Upper lobe of left lung (tissue), 4 donors: ENCODE measurements at regions not wholly inside any gene's neighbourhood (a gene's known extent, or its start where the extent isn't known, plus 50 kb on each side); places are given as distances from the start of the nearest gene placed in this dataset.
"Not testable (repeated sequence)": the region's sequence is repeated elsewhere in the genome, so short reads cannot be mapped to it uniquely, and the experiment has no call there.

ENCODE experiments used
- CTCF ChIP-seq, 6 experiments: fragments of 450-650 bp in 4 of 6; fragments of 200-600 bp in 2 of 6; sonication (generic) in 2 of 6; IDR thresholded peaks; one replicate each; pipeline ENCODE4 v1.5.1; 2016 to 2019; ENCODE audit warnings: antibody characterized with exemption in 6 of 6
- EP300 ChIP-seq, 4 donors: sonication (generic); formaldehyde crosslinking; IDR thresholded peaks; one replicate each; pipeline ENCODE4 v1.5.1; 2017; ENCODE audit warnings: antibody characterized with exemption in 4 of 4, control low read depth in 2 of 4
- POLR2A ChIP-seq, 4 donors: fragments of 450-650 bp; IDR thresholded peaks; one replicate each; pipeline ENCODE4 v1.5.1; 2016 to 2017; ENCODE audit warnings: antibody characterized with exemption in 4 of 4, mild to moderate bottlenecking in 2 of 4
- POLR2AphosphoS5 ChIP-seq, 2 donors: sonication (generic); formaldehyde crosslinking; IDR thresholded peaks; one replicate each; pipeline ENCODE4 v1.5.1; 2017; ENCODE audit warnings: antibody characterized with exemption in 2 of 2

- TF ChIP-seq EP300, POLR2AphosphoS5, CTCF, POLR2A (IDR thresholded peaks at IDR 0.05): not testable (repeated sequence)
Observed at GRCh38 chr1:120240181-120240580, 63.9 kb upstream of the SEC22B start.
